ENCODE measurements at regions not wholly inside any gene's neighbourhood (a gene's known extent, or its start where the extent isn't known, plus 50 kb on each side); places are given as distances from the start of the nearest gene placed in this dataset.
"Not testable (repeated sequence)": the region's sequence is repeated elsewhere in the genome, so short reads cannot be mapped to it uniquely, and the experiment has no call there.

- H3K27ac Mint-ChIP-seq: no peak overlapping the region
- H3K27me3 Mint-ChIP-seq: peaks cover 5% of the 10 kb centered on the region
- DNase-seq: no peak
- H3K4me3 Mint-ChIP-seq: no peak overlapping the region
- no peaks in the 10 kb centered on the region for H3K36me3 Mint-ChIP-seq
- no peaks in the 10 kb centered on the region for H3K4me1 Mint-ChIP-seq
- H3K9me3 Mint-ChIP-seq: no peaks in the 10 kb centered on the region
- POLR2A ChIA-PET: no interaction called here
- ATAC-seq (ENCODE audit: low read depth): no peak
Observed at GRCh38 chr11:103591554-103591953, 444.9 kb upstream of the DDI1 start.

GRCh38 chr11:103594283-103594682, 442.2 kb upstream of the DDI1 start:
- ATAC-seq (ENCODE audit: low read depth): no peak
- Mint-ChIP-seq H3K9me3 (no peaks in the 10 kb centered on the region), H3K4me3 (no peak overlapping the region), H3K4me1 (no peaks in the 10 kb centered on the region), H3K27ac (no peak overlapping the region), H3K27me3 (peaks cover 5% of the 10 kb centered on the region), H3K36me3 (no peaks in the 10 kb centered on the region)
- POLR2A ChIA-PET: no interaction called here
- no peak for DNase-seq

- H3K27ac Mint-ChIP-seq: no peak overlapping the region
- no peaks in the 10 kb centered on the region for H3K36me3 Mint-ChIP-seq
- H3K4me3 Mint-ChIP-seq: no peak overlapping the region
- H3K4me1 Mint-ChIP-seq: no peaks in the 10 kb centered on the region
- ATAC-seq (ENCODE audit: low read depth): no peak
- POLR2A ChIA-PET: no interaction called here
- no peak for DNase-seq
- no peaks in the 10 kb centered on the region for H3K9me3 Mint-ChIP-seq
- H3K27me3 Mint-ChIP-seq: peaks cover 3% of the 10 kb centered on the region
Observed at GRCh38 chr11:103596315-103596714, 440.1 kb upstream of the DDI1 start.

GRCh38 chr11:103601225-103601846, 435.1 kb upstream of the DDI1 start:
- Mint-ChIP-seq H3K4me1 (no peaks in the 10 kb centered on the region), H3K27ac (no peak overlapping the region), H3K27me3 (peaks cover 13% of the 10 kb centered on the region), H3K4me3 (no peak overlapping the region), H3K36me3 (no peaks in the 10 kb centered on the region), H3K9me3 (no peaks in the 10 kb centered on the region)
- POLR2A ChIA-PET: no interaction called here
- ATAC-seq (ENCODE audit: low read depth) (no peak), DNase-seq (no peak)

- H3K36me3 Mint-ChIP-seq: no peaks in the 10 kb centered on the region
- POLR2A ChIA-PET: no interaction called here
- H3K4me3 Mint-ChIP-seq: no peak overlapping the region
- H3K27me3 Mint-ChIP-seq: peaks cover 13% of the 10 kb centered on the region
- H3K9me3 Mint-ChIP-seq: no peaks in the 10 kb centered on the region
- no peak overlapping the region for H3K27ac Mint-ChIP-seq
- ATAC-seq (ENCODE audit: low read depth): no peak
- DNase-seq: no peak
- H3K4me1 Mint-ChIP-seq: no peaks in the 10 kb centered on the region
Observed at GRCh38 chr11:103602840-103603239, 433.6 kb upstream of the DDI1 start.

GRCh38 chr11:103604310-103604709, 432.1 kb upstream of the DDI1 start:
- Mint-ChIP-seq H3K9me3 (no peaks in the 10 kb centered on the region), H3K4me3 (no peak overlapping the region), H3K4me1 (no peaks in the 10 kb centered on the region), H3K36me3 (no peaks in the 10 kb centered on the region), H3K27ac (no peak overlapping the region), H3K27me3 (peaks cover 11% of the 10 kb centered on the region)
- DNase-seq (no peak), ATAC-seq (ENCODE audit: low read depth) (no peak)
- POLR2A ChIA-PET: interaction anchor here (0.6 kb wide), 1 partner anchor 95 kb away, joined by 4 read pairs; no protein-coding TSS in a partner anchor

GRCh38 chr11:103608566-103608965, 427.9 kb upstream of the DDI1 start:
- POLR2A ChIA-PET: no interaction called here
- no peak overlapping the region for H3K4me3 Mint-ChIP-seq
- DNase-seq (no peak), ATAC-seq (ENCODE audit: low read depth) (no peak)
- H3K36me3 Mint-ChIP-seq: no peaks in the 10 kb centered on the region
- H3K27ac Mint-ChIP-seq: no peak overlapping the region
- peaks cover 6% of the 10 kb centered on the region for H3K27me3 Mint-ChIP-seq
- no peaks in the 10 kb centered on the region for H3K9me3 Mint-ChIP-seq
- H3K4me1 Mint-ChIP-seq: no peaks in the 10 kb centered on the region

- no peak overlapping the region for H3K4me3 Mint-ChIP-seq
- H3K4me1 Mint-ChIP-seq: no peaks in the 10 kb centered on the region
- DNase-seq (no peak), ATAC-seq (ENCODE audit: low read depth) (no peak)
- H3K9me3 Mint-ChIP-seq: no peaks in the 10 kb centered on the region
- no peaks in the 10 kb centered on the region for H3K36me3 Mint-ChIP-seq
- H3K27me3 Mint-ChIP-seq: peaks cover 6% of the 10 kb centered on the region
- POLR2A ChIA-PET: no interaction called here
- H3K27ac Mint-ChIP-seq: no peak overlapping the region
Observed at GRCh38 chr11:103609117-103610066, 427.0 kb upstream of the DDI1 start.

- no peak for ATAC-seq (ENCODE audit: low read depth)
- H3K9me3 Mint-ChIP-seq: no peaks in the 10 kb centered on the region
Observed at GRCh38 chr11:103610435-103610834, 426.0 kb upstream of the DDI1 start.

GRCh38 chr11:103611526-103612260, 424.7 kb upstream of the DDI1 start:
- H3K9me3 Mint-ChIP-seq; DNase-seq; ATAC-seq (ENCODE audit: low read depth); H3K36me3 Mint-ChIP-seq; H3K4me1 Mint-ChIP-seq; H3K27ac Mint-ChIP-seq; POLR2A ChIA-PET; H3K4me3 Mint-ChIP-seq; H3K27me3 Mint-ChIP-seq: not testable (repeated sequence)

More at GRCh38 chr11:103610435-103610834, 426.0 kb upstream of the DDI1 start:
- Mint-ChIP-seq H3K4me3 (no peak overlapping the region), H3K27ac (no peak overlapping the region), H3K36me3 (no peaks in the 10 kb centered on the region), H3K27me3 (peaks cover 2% of the 10 kb centered on the region), H3K4me1 (no peaks in the 10 kb centered on the region)
- DNase-seq: no peak
- POLR2A ChIA-PET: no interaction called here

GRCh38 chr11:103612451-103612850, 424.0 kb upstream of the DDI1 start:
- POLR2A ChIA-PET; DNase-seq; H3K27me3 Mint-ChIP-seq; H3K36me3 Mint-ChIP-seq; H3K4me1 Mint-ChIP-seq; H3K27ac Mint-ChIP-seq; H3K9me3 Mint-ChIP-seq; H3K4me3 Mint-ChIP-seq; ATAC-seq (ENCODE audit: low read depth): not testable (repeated sequence)

- not testable (repeated sequence) for H3K9me3 Mint-ChIP-seq, H3K36me3 Mint-ChIP-seq
Observed at GRCh38 chr11:103616586-103616985, 419.9 kb upstream of the DDI1 start.

GRCh38 chr11:103618528-103618927, 417.9 kb upstream of the DDI1 start:
- DNase-seq (no peak), ATAC-seq (ENCODE audit: low read depth) (no peak)
- H3K36me3 Mint-ChIP-seq: no peaks in the 10 kb centered on the region
- no peak overlapping the region for H3K27ac Mint-ChIP-seq
- H3K27me3 Mint-ChIP-seq: peaks cover 2% of the 10 kb centered on the region
- no peaks in the 10 kb centered on the region for H3K9me3 Mint-ChIP-seq
- no peaks in the 10 kb centered on the region for H3K4me1 Mint-ChIP-seq
- H3K4me3 Mint-ChIP-seq: no peak overlapping the region
- POLR2A ChIA-PET: no interaction called here

More at GRCh38 chr11:103616586-103616985, 419.9 kb upstream of the DDI1 start:
- POLR2A ChIA-PET; H3K4me3 Mint-ChIP-seq; H3K27me3 Mint-ChIP-seq; ATAC-seq (ENCODE audit: low read depth); H3K4me1 Mint-ChIP-seq; DNase-seq; H3K27ac Mint-ChIP-seq: not testable (repeated sequence)

All from activated naive CD8-positive, alpha-beta T cell treated with anti-CD3 and anti-CD28 coated beads, Interleukin-2, amount 10 ng/mL, durations not matched to agents 7 days and 5 days (primary cell).